ENCODE measurements at regions not wholly inside any gene's neighbourhood (a gene's known extent, or its start where the extent isn't known, plus 50 kb on each side); places are given as distances from the start of the nearest gene placed in this dataset.

DNA sequence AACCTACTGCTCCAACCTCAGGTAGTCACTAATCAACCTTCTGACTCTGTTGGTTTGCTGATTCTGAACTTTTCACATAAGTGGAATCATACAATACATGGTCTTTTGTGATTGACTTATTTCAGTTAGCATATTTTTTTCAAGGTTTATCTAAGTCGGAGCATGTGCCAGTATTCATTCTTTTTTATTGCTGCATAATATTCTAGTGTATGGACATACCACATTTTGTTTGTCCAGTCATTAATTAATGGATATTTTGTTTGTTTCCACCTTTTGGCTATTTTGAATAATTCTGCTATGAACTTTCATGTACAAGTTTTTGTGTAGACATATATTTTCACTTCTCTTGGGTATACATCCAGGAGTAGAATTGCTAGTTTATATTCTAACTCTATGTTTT lies 53.0 kb upstream of the LRRN2 start:
- H3K36me3 ChIP-seq (replicated peaks in 1 of 2; ENCODE audit: control insufficient read depth in 1 of 2, insufficient read depth in 2 of 2, low read length in 2 of 2) = no peaks in the 10 kb centered on the region
- peaks cover 0 to 15% of the 10 kb centered on the region in 2 experiments; a peak in 4 of 5 replicates for H3K27me3 ChIP-seq (ENCODE audit: control insufficient read depth in 1 of 2, insufficient read depth in 2 of 2, low read length in 2 of 2)
- in situ Hi-C loops (cut with HindIII; ENCODE audit: extremely low pct_ligation_motif_present, low pct_unique_long_range_greater_than_20kb) = no loop called here
- FAIRE-seq (no peak), DNase-seq (ENCODE audit: low spot score) (no peak), ATAC-seq (no peak)
- no peaks in the 10 kb centered on the region for H3K4me1 ChIP-seq (ENCODE audit: insufficient read depth, low read length)
- H3K4me2 ChIP-seq (ENCODE audit: low read depth, low read length) = no peak overlapping the region
- BruUV-seq (replicated peaks) = no TSS peak
- no peak overlapping the region for H2AFZ ChIP-seq (ENCODE audit: low read length)
- no peaks in the 10 kb centered on the region for H4K20me1 ChIP-seq (ENCODE audit: insufficient read depth, low read length)
- ChIA-PET CTCF (ENCODE audit: low intra/inter-chr PET ratio, low total read pairs) (no interaction called here), POLR2A (no interaction called here)
- no peak overlapping the region for H3K4me3 ChIP-seq (replicated peaks in 1 of 3; ENCODE audit: insufficient read depth in 1 of 3, low read depth in 2 of 3, low read length in 3 of 3)
- no peak overlapping the region for H3K9ac ChIP-seq (ENCODE audit: insufficient read depth, low read depth, low read length)
- no peaks in the 10 kb centered on the region for H3K79me2 ChIP-seq (ENCODE audit: insufficient read depth, low read length)
- WGBS (ENCODE audit: low lambda C conversion rate) = 0% methylated on average over 1 of the region's 1 CpG
- H3K9me3 ChIP-seq (ENCODE audit: low read length) = no peaks in the 10 kb centered on the region
- intact Hi-C loops (cut with micrococcal nuclease; ENCODE audit: unreplicated experiment) = no loop called here
- H3K27ac ChIP-seq (ENCODE audit: extremely low read length, insufficient read depth, low read length) = no peak overlapping the region
- no peak for TF ChIP-seq NFE2L1 (CRISPR knock-in tag; IDR thresholded peaks at IDR 0.05; ENCODE audit: borderline replicate concordance)
- TF ChIP-seq, protein P1, sequence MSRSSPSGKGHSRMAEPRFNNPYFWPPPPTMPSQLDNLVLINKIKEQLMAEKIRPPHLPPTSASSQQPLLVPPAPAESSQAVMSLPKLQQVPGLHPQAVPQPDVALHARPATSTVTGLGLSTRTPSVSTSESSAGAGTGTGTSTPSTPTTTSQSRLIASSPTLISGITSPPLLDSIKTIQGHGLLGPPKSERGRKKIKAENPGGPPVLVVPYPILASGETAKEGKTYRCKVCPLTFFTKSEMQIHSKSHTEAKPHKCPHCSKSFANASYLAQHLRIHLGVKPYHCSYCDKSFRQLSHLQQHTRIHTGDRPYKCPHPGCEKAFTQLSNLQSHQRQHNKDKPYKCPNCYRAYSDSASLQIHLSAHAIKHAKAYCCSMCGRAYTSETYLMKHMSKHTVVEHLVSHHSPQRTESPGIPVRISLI (CRISPR knock-in tag; IDR thresholded peaks at IDR 0.05; ENCODE audit: borderline replicate concordance) = no peak
- TF ChIP-seq, protein P2, sequence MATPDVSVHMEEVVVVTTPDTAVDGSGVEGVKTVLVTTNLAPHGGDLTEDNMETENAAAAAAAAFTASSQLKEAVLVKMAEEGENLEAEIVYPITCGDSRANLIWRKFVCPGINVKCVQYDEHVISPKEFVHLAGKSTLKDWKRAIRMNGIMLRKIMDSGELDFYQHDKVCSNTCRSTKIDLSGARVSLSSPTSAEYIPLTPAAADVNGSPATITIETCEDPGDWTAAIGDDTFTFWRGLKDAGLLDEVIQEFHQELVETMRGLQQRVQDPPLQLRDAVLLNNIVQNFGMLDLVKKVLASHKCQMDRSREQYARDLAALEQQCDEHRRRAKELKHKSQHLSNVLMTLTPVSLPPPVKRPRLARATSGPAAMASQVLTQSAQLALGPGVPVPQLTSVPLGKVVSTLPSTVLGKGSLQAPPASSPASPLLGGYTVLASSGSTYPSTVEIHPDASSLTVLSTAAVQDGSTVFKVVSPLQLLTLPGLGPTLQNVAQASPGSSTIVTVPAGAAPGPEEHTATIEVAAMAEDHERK (CRISPR knock-in tag; IDR thresholded peaks at IDR 0.05; ENCODE audit: low read depth) = no peak

DNA sequence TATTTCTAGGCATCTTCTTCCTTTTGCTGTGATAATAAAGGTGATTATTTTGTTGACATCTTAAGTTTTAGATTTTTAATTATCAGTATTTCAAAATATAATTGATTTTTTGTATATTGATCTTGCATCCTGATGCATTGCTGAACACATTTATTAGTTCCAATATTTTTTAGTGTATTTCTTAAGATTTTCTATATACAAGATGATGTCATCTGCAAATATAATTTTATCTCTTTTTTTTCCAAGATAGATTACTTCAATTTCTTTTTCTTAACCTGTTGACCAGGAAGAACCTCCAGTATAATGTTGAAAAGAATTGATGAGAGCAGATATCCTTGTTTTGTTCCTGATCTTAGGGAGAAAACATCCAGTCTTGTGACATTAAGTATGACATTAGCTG lies 54.8 kb upstream of the LRRN2 start:
- no peak overlapping the region for H3K4me2 ChIP-seq (ENCODE audit: low read depth, low read length)
- no peak for ATAC-seq
- intact Hi-C loops (cut with micrococcal nuclease; ENCODE audit: unreplicated experiment) (no loop called here), in situ Hi-C loops (cut with HindIII; ENCODE audit: extremely low pct_ligation_motif_present, low pct_unique_long_range_greater_than_20kb) (no loop called here)
- H2AFZ ChIP-seq (ENCODE audit: low read length) = no peak overlapping the region
- TF ChIP-seq SRSF4 (IDR thresholded peaks at IDR 0.05; ENCODE audit: low read depth, low read length, poor library complexity, severe bottlenecking) = no peak
- no peak for TF ChIP-seq CCAR2 (optimal IDR thresholded peaks at IDR 0.05; ENCODE audit: low read depth, low read length)
- TF ChIP-seq, protein P3, sequence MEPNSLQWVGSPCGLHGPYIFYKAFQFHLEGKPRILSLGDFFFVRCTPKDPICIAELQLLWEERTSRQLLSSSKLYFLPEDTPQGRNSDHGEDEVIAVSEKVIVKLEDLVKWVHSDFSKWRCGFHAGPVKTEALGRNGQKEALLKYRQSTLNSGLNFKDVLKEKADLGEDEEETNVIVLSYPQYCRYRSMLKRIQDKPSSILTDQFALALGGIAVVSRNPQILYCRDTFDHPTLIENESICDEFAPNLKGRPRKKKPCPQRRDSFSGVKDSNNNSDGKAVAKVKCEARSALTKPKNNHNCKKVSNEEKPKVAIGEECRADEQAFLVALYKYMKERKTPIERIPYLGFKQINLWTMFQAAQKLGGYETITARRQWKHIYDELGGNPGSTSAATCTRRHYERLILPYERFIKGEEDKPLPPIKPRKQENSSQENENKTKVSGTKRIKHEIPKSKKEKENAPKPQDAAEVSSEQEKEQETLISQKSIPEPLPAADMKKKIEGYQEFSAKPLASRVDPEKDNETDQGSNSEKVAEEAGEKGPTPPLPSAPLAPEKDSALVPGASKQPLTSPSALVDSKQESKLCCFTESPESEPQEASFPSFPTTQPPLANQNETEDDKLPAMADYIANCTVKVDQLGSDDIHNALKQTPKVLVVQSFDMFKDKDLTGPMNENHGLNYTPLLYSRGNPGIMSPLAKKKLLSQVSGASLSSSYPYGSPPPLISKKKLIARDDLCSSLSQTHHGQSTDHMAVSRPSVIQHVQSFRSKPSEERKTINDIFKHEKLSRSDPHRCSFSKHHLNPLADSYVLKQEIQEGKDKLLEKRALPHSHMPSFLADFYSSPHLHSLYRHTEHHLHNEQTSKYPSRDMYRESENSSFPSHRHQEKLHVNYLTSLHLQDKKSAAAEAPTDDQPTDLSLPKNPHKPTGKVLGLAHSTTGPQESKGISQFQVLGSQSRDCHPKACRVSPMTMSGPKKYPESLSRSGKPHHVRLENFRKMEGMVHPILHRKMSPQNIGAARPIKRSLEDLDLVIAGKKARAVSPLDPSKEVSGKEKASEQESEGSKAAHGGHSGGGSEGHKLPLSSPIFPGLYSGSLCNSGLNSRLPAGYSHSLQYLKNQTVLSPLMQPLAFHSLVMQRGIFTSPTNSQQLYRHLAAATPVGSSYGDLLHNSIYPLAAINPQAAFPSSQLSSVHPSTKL (CRISPR knock-in tag; IDR thresholded peaks at IDR 0.05) = no peak
- TF ChIP-seq, protein P4, sequence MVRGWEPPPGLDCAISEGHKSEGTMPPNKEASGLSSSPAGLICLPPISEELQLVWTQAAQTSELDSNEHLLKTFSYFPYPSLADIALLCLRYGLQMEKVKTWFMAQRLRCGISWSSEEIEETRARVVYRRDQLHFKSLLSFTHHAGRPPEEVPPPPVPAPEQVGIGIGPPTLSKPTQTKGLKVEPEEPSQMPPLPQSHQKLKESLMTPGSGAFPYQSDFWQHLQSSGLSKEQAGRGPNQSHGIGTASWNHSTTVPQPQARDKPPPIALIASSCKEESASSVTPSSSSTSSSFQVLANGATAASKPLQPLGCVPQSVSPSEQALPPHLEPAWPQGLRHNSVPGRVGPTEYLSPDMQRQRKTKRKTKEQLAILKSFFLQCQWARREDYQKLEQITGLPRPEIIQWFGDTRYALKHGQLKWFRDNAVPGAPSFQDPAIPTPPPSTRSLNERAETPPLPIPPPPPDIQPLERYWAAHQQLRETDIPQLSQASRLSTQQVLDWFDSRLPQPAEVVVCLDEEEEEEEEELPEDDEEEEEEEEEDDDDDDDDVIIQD (CRISPR knock-in tag; IDR thresholded peaks at IDR 0.05; ENCODE audit: low read depth) = no peak
- peak; percentile 74 for TF ChIP-seq ATF7 (IDR thresholded peaks at IDR 0.05)
- TF ChIP-seq ATF7 (CRISPR knock-in tag; IDR thresholded peaks at IDR 0.05) = no peak
- TF ChIP-seq ZSCAN29 (CRISPR knock-in tag; conservative IDR thresholded peaks at IDR 0.05) = no peak
- H3K4me3 ChIP-seq (replicated peaks in 1 of 3; ENCODE audit: insufficient read depth in 1 of 3, low read depth in 2 of 3, low read length in 3 of 3) = no peak overlapping the region
- no TSS peak for BruUV-seq (replicated peaks)
- peaks cover 0 to 20% of the 10 kb centered on the region in 2 experiments; a peak in 4 of 5 replicates for H3K27me3 ChIP-seq (ENCODE audit: control insufficient read depth in 1 of 2, insufficient read depth in 2 of 2, low read length in 2 of 2)
- POLR2A ChIA-PET = no interaction called here
- no peak overlapping the region for H3K9ac ChIP-seq (ENCODE audit: insufficient read depth, low read depth, low read length)
- DNase-seq (ENCODE audit: low spot score) = no peak
- no peak overlapping the region for H3K27ac ChIP-seq (ENCODE audit: extremely low read length, insufficient read depth, low read length)
- no peak for FAIRE-seq
- no peaks in the 10 kb centered on the region for H3K4me1 ChIP-seq (ENCODE audit: insufficient read depth, low read length)
- H4K20me1 ChIP-seq (ENCODE audit: insufficient read depth, low read length) = no peaks in the 10 kb centered on the region
- no peaks in the 10 kb centered on the region for H3K79me2 ChIP-seq (ENCODE audit: insufficient read depth, low read length)
- CTCF ChIA-PET (ENCODE audit: low intra/inter-chr PET ratio, low total read pairs) = no interaction called here
- no peaks in the 10 kb centered on the region for H3K36me3 ChIP-seq (replicated peaks in 1 of 2; ENCODE audit: control insufficient read depth in 1 of 2, insufficient read depth in 2 of 2, low read length in 2 of 2)
- H3K9me3 ChIP-seq (ENCODE audit: low read length) = no peaks in the 10 kb centered on the region
